Neutrophil (primary cell): ENCODE measurements at regions not wholly inside any gene's neighbourhood (a gene's known extent, or its start where the extent isn't known, plus 50 kb on each side); places are given as distances from the start of the nearest gene placed in this dataset.

ENCODE experiments used
- H3K27ac ChIP-seq: fragments of 200-600 bp; sonication (generic); 2 replicates; pipeline ENCODE4 v1.5.1; 2016; ENCODE audit warnings: mild to moderate bottlenecking, moderate library complexity
- H3K27me3 ChIP-seq: fragments of 200-600 bp; sonication (generic); 2 replicates; pipeline ENCODE4 v1.6.0; 2016; ENCODE audit warnings: mild to moderate bottlenecking
- H3K36me3 ChIP-seq: fragments of 200-600 bp; sonication (generic); 2 replicates; pipeline ENCODE4 v1.5.1; 2017
- H3K4me1 ChIP-seq, 2 experiments: fragments of 200-600 bp in 1 of 2; sonication (generic) in 1 of 2; 1 replicate in 1 of 2; 2 replicates in 1 of 2; pipeline versions ENCODE4 v1.5.1 to v1.6.1; 2013 to 2016; ENCODE audit warnings: low read depth in 1 of 2, low read length in 1 of 2, mild to moderate bottlenecking in 1 of 2, moderate library complexity in 1 of 2; ENCODE audit not compliant: control insufficient read depth in 1 of 2, insufficient read depth in 1 of 2
- H3K4me3 ChIP-seq, 2 experiments: fragments of 200-600 bp in 1 of 2; sonication (generic) in 1 of 2; 1 replicate in 1 of 2; 2 replicates in 1 of 2; pipeline ENCODE4 v1.5.1; 2013 to 2016; ENCODE audit warnings: low read depth in 1 of 2, low read length in 1 of 2, mild to moderate bottlenecking in 1 of 2, moderate library complexity in 1 of 2
- H3K9me3 ChIP-seq: fragments of 200-600 bp; sonication (generic); 2 replicates; pipeline ENCODE4 v1.5.1; 2016
- TF ChIP-seq, protein P1 (sequence below): fragments of 200-600 bp; sonication (generic); IDR thresholded peaks from 2 replicates; pipeline ENCODE4 v1.5.1; 2016; ENCODE audit warnings: antibody characterized with exemption

DNA sequence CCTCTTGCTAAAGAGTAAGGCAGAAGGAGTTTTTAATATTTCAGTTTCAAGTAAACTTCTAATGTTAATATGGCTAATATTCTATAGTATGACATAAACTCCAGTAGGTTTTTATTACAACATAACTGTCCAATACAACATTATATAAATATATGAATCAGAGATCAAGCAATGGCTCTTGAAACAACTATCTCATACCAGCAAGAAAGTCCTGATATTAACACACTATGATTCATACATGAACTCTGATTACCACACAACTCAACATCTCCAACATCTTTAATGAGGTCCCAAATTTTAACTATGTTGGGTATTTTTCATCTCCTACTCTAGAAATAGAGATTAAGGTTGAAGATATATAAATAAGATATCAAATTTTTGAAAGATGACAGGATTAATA is 878.3 kb downstream of the TLE1 start:
- TF ChIP-seq, protein P1, sequence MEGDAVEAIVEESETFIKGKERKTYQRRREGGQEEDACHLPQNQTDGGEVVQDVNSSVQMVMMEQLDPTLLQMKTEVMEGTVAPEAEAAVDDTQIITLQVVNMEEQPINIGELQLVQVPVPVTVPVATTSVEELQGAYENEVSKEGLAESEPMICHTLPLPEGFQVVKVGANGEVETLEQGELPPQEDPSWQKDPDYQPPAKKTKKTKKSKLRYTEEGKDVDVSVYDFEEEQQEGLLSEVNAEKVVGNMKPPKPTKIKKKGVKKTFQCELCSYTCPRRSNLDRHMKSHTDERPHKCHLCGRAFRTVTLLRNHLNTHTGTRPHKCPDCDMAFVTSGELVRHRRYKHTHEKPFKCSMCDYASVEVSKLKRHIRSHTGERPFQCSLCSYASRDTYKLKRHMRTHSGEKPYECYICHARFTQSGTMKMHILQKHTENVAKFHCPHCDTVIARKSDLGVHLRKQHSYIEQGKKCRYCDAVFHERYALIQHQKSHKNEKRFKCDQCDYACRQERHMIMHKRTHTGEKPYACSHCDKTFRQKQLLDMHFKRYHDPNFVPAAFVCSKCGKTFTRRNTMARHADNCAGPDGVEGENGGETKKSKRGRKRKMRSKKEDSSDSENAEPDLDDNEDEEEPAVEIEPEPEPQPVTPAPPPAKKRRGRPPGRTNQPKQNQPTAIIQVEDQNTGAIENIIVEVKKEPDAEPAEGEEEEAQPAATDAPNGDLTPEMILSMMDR: no peak
- Histone ChIP-seq H3K36me3 (no peaks in the 10 kb centered on the region), H3K4me1 (no peaks in the 10 kb centered on the region), H3K27me3 (no peaks in the 10 kb centered on the region), H3K4me3 (no peak overlapping the region), H3K27ac (no peak overlapping the region), H3K9me3 (no peaks in the 10 kb centered on the region)

DNA sequence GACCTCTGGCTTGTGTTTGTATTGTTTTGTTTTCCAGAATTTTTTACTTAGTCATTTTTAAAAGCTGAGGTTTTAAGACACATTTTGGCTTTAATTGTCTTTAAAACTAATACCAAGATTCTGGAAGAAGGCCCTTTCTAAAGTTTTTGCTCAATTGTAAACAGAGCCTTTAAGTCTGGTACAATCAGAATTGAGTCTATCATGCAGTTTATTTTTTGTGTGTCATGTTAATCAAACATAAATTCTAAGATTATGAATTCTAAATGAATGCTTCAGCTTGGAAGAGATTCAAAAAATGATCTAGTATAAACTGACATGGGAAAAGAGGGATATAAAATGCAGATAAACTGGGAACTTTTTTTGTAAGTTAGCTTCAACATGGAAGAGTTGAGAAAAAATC is 882.7 kb downstream of the TLE1 start:
- TF ChIP-seq, protein P1: no peak
- no peaks in the 10 kb centered on the region for H3K36me3 ChIP-seq
- H3K27me3 ChIP-seq: no peaks in the 10 kb centered on the region
- no peak overlapping the region for H3K27ac ChIP-seq
- H3K4me1 ChIP-seq: no peaks in the 10 kb centered on the region
- no peak overlapping the region for H3K4me3 ChIP-seq
- no peaks in the 10 kb centered on the region for H3K9me3 ChIP-seq

DNA sequence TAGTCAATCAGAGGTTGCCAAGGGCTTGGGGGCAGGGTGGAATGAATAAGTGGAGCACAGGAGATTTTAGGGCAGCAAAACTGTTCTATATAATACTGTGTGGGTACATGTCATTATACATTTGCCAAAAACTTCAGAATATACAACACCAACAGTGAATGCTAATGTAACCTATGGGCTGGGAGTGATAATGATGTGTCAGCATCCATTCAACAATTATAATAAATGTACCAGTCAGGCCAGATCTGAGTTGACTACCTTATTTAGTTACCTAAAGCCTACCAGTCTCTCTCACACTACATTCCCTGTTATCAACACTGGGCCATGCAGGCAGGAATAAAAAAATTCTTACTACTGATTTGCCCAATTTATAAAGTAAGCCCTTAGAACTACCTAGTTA is 884.5 kb downstream of the TLE1 start:
- no peak overlapping the region for H3K27ac ChIP-seq
- TF ChIP-seq, protein P1: no peak
- H3K9me3 ChIP-seq: peaks cover 4% of the 10 kb centered on the region
- H3K36me3 ChIP-seq: no peaks in the 10 kb centered on the region
- no peaks in the 10 kb centered on the region for H3K4me1 ChIP-seq
- no peaks in the 10 kb centered on the region for H3K27me3 ChIP-seq
- H3K4me3 ChIP-seq: no peak overlapping the region

DNA sequence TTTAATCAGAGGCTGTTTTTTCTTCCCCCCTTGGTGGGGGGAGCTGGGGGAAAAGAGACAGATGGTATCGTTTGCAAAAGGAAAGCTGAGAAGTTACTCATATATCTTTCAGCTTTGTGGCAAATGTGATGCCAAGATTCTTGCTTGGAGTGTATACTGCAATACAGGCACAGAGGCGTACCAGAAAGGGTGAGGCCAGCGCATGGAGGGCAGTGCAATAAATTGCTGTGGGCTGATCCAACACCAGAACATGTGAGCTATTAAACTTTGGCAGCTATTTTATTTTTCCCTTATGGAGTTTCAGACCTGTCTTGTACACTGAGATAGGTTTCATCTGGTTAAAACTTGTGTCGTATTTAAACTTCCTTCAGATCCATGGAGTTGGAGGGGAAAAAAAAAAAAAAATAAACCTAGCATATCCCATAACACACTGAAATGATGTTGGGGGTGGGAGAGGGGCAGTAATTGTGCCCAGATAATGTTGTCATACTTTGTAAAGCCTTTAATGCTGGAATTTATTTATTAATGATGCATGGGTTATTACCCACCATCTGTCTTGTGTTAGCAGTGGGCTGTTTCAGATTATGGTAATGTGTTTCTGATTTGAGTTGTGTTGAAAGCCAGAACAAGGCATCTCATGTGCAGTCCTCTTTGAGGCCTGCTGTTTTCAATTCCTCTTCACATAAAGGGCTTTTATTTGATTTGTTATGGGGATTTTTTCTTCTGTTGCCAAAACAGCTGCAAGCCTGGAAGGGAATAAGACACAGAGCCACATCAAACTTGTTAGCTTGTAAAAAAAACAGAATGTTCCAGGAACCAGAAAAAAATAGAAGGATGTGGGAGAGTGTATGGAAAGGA is 891.3 kb downstream of the TLE1 start:
- Histone ChIP-seq H3K9me3 (peaks cover 4% of the 10 kb centered on the region), H3K27ac (no peak overlapping the region), H3K4me1 (no peaks in the 10 kb centered on the region), H3K36me3 (no peaks in the 10 kb centered on the region), H3K4me3 (no peak overlapping the region), H3K27me3 (no peaks in the 10 kb centered on the region)
- TF ChIP-seq, protein P1: no peak

DNA sequence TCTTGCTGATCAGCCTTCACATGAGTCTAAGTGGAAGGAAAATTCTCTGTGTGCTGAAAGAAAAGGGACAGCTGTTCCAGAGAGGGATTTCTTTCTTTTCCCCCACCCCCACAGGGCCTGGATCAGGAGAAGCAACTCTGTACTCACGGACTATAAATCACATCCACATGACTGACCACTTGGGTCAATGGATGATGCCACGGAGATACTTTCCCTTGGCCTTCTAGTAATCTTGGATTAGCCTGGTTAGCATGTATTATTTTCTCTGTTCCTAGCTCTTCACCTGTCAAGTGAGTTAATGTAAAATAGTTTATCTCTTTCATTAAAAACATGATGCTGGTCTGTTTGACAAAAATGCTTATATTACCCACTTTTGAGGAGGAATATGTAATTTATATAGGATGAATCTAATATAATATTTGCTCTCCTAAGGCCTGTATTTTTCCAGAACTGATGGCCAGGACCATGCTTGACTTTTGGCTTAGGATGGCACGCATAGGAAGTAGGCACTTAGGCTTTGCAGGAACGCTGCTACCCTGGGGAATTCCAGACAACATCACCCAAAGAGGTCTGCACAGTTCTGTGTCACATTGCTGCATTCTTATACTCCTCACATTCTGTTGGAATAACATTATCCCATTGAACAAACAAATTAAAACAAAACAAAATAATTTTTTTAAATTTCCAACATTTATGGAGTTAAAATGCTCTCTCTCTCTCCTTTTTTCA is 892.1 kb downstream of the TLE1 start:
- TF ChIP-seq, protein P1: no peak

More for the DNA sequence above, 892.1 kb downstream of the TLE1 start:
- H3K27me3 ChIP-seq: no peaks in the 10 kb centered on the region
- H3K36me3 ChIP-seq: no peaks in the 10 kb centered on the region
- no peaks in the 10 kb centered on the region for H3K4me1 ChIP-seq
- H3K9me3 ChIP-seq: peaks cover 4% of the 10 kb centered on the region
- no peak overlapping the region for H3K27ac ChIP-seq
- no peak overlapping the region for H3K4me3 ChIP-seq
